K562 (cell line): ENCODE measurements at regions not wholly inside any gene's neighbourhood (a gene's known extent, or its start where the extent isn't known, plus 50 kb on each side); places are given as distances from the start of the nearest gene placed in this dataset.
A peak's percentile ranks its signal among the peaks of the same experiment; 100 is the strongest.

ENCODE experiments used
- ATAC-seq: fragments of 200-7000 bp; cut with Tn5 transposase; 3 replicates; pipeline ENCODE4 v1.9.1; 2020; ENCODE audit warnings: moderate library complexity
- BruUV-seq: library from RNA; stranded (reverse); fragments of 400-500 nt; replicated peaks from 2 replicates; lab custom pipeline; 2021; lab: Mats Ljungman, UMichigan
- CTCF ChIA-PET: fragments of 300-600 bp; formaldehyde crosslinking; extraction: SDS; loops from one replicate; lab custom pipeline; 2021; ENCODE audit warnings: low intra/inter-chr PET ratio; lab: Yijun Ruan, JAX
- POLR2A ChIA-PET: fragments of 300-600, 350-650 bp; sonication (Branson Sonifier 250); formaldehyde crosslinking; extraction: SDS; loops from one replicate; lab custom pipeline; 2021; ENCODE audit warnings: antibody characterized with exemption, inconsistent platforms; lab: Yijun Ruan, JAX
- DNase-seq, 4 experiments: peaks; one replicate each; pipeline versions ENCODE4 v3.0.0 to v3.0.0-alpha.2; 2011 to 2018; ENCODE audit warnings: low spot score in 3 of 4, mixed read lengths in 3 of 4; ENCODE audit errors: extremely low read depth in 1 of 4
- FAIRE-seq: peaks from 2 replicates; lab custom pipeline; 2011; peaks lifted over from hg19 to GRCh38; lab: Jason Lieb, UNC
- H2AFZ ChIP-seq: 2 replicates; pipeline ENCODE4 v1.6.0; 2011; ENCODE audit warnings: low read depth, low read length, control low read depth, inconsistent platforms
- H3K27ac ChIP-seq: fragments of 200-600 bp; 3 replicates; pipeline ENCODE4 v1.8.0; 2011; ENCODE audit warnings: low read depth, mild to moderate bottlenecking, control low read depth, inconsistent platforms, low read length, moderate library complexity, mixed read lengths; ENCODE audit errors: extremely low read depth
- H3K27me3 ChIP-seq, 2 experiments: fragments of 300-600 bp in 1 of 2; 2 replicates in 1 of 2; 3 replicates in 1 of 2; pipeline versions ENCODE4 v1.6.0 to v1.8.0; 2011; ENCODE audit warnings: inconsistent platforms in 2 of 2, low read length in 2 of 2, mild to moderate bottlenecking in 1 of 2, mixed read lengths in 1 of 2, moderate library complexity in 1 of 2; ENCODE audit not compliant: control insufficient read depth in 2 of 2, insufficient read depth in 2 of 2
- H3K36me3 ChIP-seq: fragments of 300-600 bp; 3 replicates; pipeline ENCODE4 v1.8.0; 2011; ENCODE audit warnings: mild to moderate bottlenecking, low read length, inconsistent platforms; ENCODE audit not compliant: control insufficient read depth, insufficient read depth
- H3K4me1 ChIP-seq, 2 experiments: fragments of 200-600 bp in 1 of 2; replicated peaks in 1 of 2; 2 replicates in 1 of 2; 3 replicates in 1 of 2; pipeline versions ENCODE4 v1.5.1 to v1.8.0; 2011; ENCODE audit warnings: inconsistent platforms in 2 of 2, low read length in 2 of 2, mild to moderate bottlenecking in 1 of 2, mixed read lengths in 1 of 2, moderate library complexity in 1 of 2; ENCODE audit not compliant: control insufficient read depth in 2 of 2, insufficient read depth in 2 of 2
- H3K4me2 ChIP-seq: 2 replicates; pipeline ENCODE4 v1.6.1; 2011; ENCODE audit warnings: low read length, control low read depth, inconsistent platforms, mixed read lengths; ENCODE audit not compliant: insufficient read depth
- H3K4me3 ChIP-seq: fragments of 200-600 bp; sonication (generic), shearing (Covaris generic); 2 replicates; pipeline ENCODE4 v1.5.1; 2016; ENCODE audit warnings: control low read depth, inconsistent platforms
- H3K79me2 ChIP-seq: fragments of 200-600 bp; 3 replicates; pipeline ENCODE4 v1.8.0; 2011; ENCODE audit warnings: low read length, inconsistent platforms; ENCODE audit not compliant: control insufficient read depth, insufficient read depth
- H3K9ac ChIP-seq, 2 experiments: 2 replicates each; pipeline versions ENCODE4 v1.6.0 to v1.6.1; 2011; ENCODE audit warnings: low read depth in 2 of 2, low read length in 2 of 2, control low read depth in 1 of 2, inconsistent platforms in 1 of 2, mild to moderate bottlenecking in 1 of 2, mixed read lengths in 1 of 2; ENCODE audit not compliant: insufficient read depth in 1 of 2
- H3K9me1 ChIP-seq: one replicate; pipeline ENCODE4 v1.6.0; 2011; ENCODE audit warnings: inconsistent platforms, mild to moderate bottlenecking, low read length, moderate library complexity; ENCODE audit not compliant: control insufficient read depth, insufficient read depth
- H3K9me3 ChIP-seq: replicated peaks from 2 replicates; pipeline ENCODE4 v1.5.1; 2011; ENCODE audit warnings: low read depth, low read length, inconsistent platforms; ENCODE audit not compliant: control insufficient read depth, insufficient read depth
- H4K20me1 ChIP-seq: replicated peaks from 2 replicates; pipeline ENCODE4 v1.6.1; 2011; ENCODE audit warnings: low read length, inconsistent platforms, mixed read lengths; ENCODE audit not compliant: control insufficient read depth, insufficient read depth
- ETV6 ChIP-seq, 3 experiments: fragments of 150-350 bp in 1 of 3; sonication (generic) in 1 of 3; formaldehyde crosslinking in 1 of 3; IDR thresholded peaks; 2 replicates each; pipeline versions ENCODE4 v1.6.1 to v1.8.0; 2014 to 2022; ENCODE audit warnings: borderline replicate concordance in 2 of 3, low read depth in 2 of 3, antibody characterized with exemption in 1 of 3, low read length in 1 of 3, mild to moderate bottlenecking in 1 of 3, missing genetic modification reagents in 1 of 3
- GATAD2A ChIP-seq: fragments of 450-650 bp; IDR thresholded peaks from 2 replicates; pipeline ENCODE4 v1.6.1; 2017
- MGA ChIP-seq: fragments of 450-650 bp; IDR thresholded peaks from 2 replicates; pipeline ENCODE4 v1.6.1; 2016; ENCODE audit warnings: mild to moderate bottlenecking, moderate library complexity
- NBN ChIP-seq: fragments of 450-650 bp; IDR thresholded peaks from 2 replicates; pipeline ENCODE4 v1.6.1; 2016; ENCODE audit warnings: low read depth, mild to moderate bottlenecking
- NELFE ChIP-seq: IDR thresholded peaks from 2 replicates; pipeline ENCODE4 v1.6.1; 2011; ENCODE audit warnings: mild to moderate bottlenecking; ENCODE audit not compliant: insufficient read depth, insufficient read length
- NR3C1 ChIP-seq: sonication (generic); formaldehyde crosslinking; IDR thresholded peaks from 2 replicates; pipeline ENCODE4 v1.8.1; 2022; ENCODE audit warnings: missing genetic modification reagents
- ZNF444 ChIP-seq: fragments of 250-450 bp; sonication (Bioruptor Pico); IDR thresholded peaks from 2 replicates; pipeline ENCODE4 v1.4.0; 2020; ENCODE audit warnings: mild to moderate bottlenecking, moderate library complexity
- WGBS: fragments of 100-300 bp; shearing (Covaris generic); methylation state at CpG from one replicate; pipeline ENCODE4 v1.1.6; 2016; ENCODE audit warnings: low coverage, mixed read lengths; ENCODE audit not compliant: insufficient coverage; ENCODE audit errors: missing lambda C conversion rate; 5-methylcytosine and 5-hydroxymethylcytosine counted together
- in situ Hi-C: fragments of 300-500 bp; cut with MboI; formaldehyde crosslinking; loops from 4 replicates; pipeline ENCODE4 v1.15.0; 2018; ENCODE audit warnings: inconsistent platforms, mixed read lengths
- intact Hi-C: fragments of 100-400 bp; cut with micrococcal nuclease; formaldehyde crosslinking; loops from 2 replicates; pipeline ENCODE4 v1.14.2; 2022

DNA sequence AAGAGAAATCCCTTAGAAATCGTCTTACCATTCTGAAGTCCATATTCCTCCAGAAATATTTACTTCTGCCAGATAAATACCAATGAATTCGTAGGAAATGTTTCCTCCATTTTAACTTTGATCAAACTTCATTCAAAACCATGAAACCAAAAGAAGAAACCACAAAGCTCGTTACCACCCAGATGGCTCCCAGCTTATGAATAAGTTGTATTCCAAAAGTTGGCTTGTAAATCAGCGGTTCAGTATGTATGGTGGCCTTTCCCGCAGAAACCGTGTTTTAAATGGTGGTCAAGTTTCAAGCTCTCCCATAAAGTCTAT lies 73.6 kb upstream of the RIPOR2 start:
- Histone ChIP-seq H3K36me3 (no peaks in the 10 kb centered on the region), H3K4me3 (no peak overlapping the region), H3K27ac (no peak overlapping the region), H3K9ac (no peak overlapping the region), H3K9me1 (no peaks in the 10 kb centered on the region), H3K27me3 (0 out of 5 replicates have a peak, but pooled peaks cover 0 to 5% of the 10 kb centered on the region in 2 experiments), H2AFZ (no peak overlapping the region), H4K20me1 (no peaks in the 10 kb centered on the region), H3K9me3 (no peaks in the 10 kb centered on the region), H3K79me2 (no peaks in the 10 kb centered on the region), H3K4me1 (no peaks in the 10 kb centered on the region; a peak in 1 of 5 replicates), H3K4me2 (no peak overlapping the region)
- TF ChIP-seq NELFE: no peak
- TF ChIP-seq MGA: no peak
- no peak for TF ChIP-seq ZNF444
- no peak for TF ChIP-seq GATAD2A
- TF ChIP-seq ETV6 (IDR thresholded peaks at IDR 0.05; ENCODE audit: borderline replicate concordance in 1 of 2, low read depth in 2 of 2, low read length in 1 of 2): 0 out of 4 replicates have a peak, but pooled peaks of 1 of the 2 experiments have one; percentile 22
- TF ChIP-seq ETV6 (CRISPR knock-in tag; IDR thresholded peaks at IDR 0.05; ENCODE audit: borderline replicate concordance): no peak
- TF ChIP-seq NR3C1 (CRISPR knock-in tag): no peak
- no peak for TF ChIP-seq NBN
- DNase-seq (no peak), ATAC-seq (no peak), FAIRE-seq (no peak)
- WGBS: 2% methylated on average over 6 of the region's 6 CpGs
- in situ Hi-C loops: no loop called here
- ChIA-PET CTCF (no interaction called here), POLR2A (interaction anchor here (1.7 kb wide), 1 partner anchor 26 kb away, joined by 3 read pairs; no protein-coding TSS in a partner anchor)
- BruUV-seq: no TSS peak
- intact Hi-C loops: no loop called here
